Liver (tissue), 8 donors: ENCODE measurements at regions not wholly inside any gene's neighbourhood (a gene's known extent, or its start where the extent isn't known, plus 50 kb on each side); places are given as distances from the start of the nearest gene placed in this dataset.

Source experiments
- DNase-seq: peaks from one replicate; pipeline ENCODE4 v3.0.0-alpha.2; 2017; ENCODE audit warnings: low spot score
- H3K27ac ChIP-seq, 2 donors: one replicate each; pipeline ENCODE4 v1.7.0; 2013; ENCODE audit warnings: inconsistent platforms in 2 of 2, low read length in 2 of 2, control low read depth in 1 of 2, low read depth in 1 of 2, mild to moderate bottlenecking in 1 of 2
- H3K27me3 ChIP-seq, 4 donors: one replicate each; pipeline versions ENCODE4 v1.6.1 to v1.7.0; 2013; ENCODE audit warnings: low read length in 3 of 4, inconsistent platforms in 1 of 4, mild to moderate bottlenecking in 1 of 4, moderate library complexity in 1 of 4; ENCODE audit not compliant: control insufficient read depth in 4 of 4, insufficient read depth in 4 of 4
- H3K36me3 ChIP-seq, 4 donors: one replicate each; pipeline versions ENCODE4 v1.6.1 to v1.7.0; 2013; ENCODE audit warnings: low read length in 3 of 4, mild to moderate bottlenecking in 3 of 4, low read depth in 1 of 4, moderate library complexity in 1 of 4; ENCODE audit not compliant: control insufficient read depth in 4 of 4, insufficient read depth in 3 of 4
- H3K4me1 ChIP-seq, 4 donors: one replicate each; pipeline versions ENCODE4 v1.6.1 to v1.7.0; 2013; ENCODE audit warnings: low read length in 3 of 4, mild to moderate bottlenecking in 3 of 4, moderate library complexity in 1 of 4; ENCODE audit not compliant: control insufficient read depth in 4 of 4, insufficient read depth in 4 of 4
- H3K4me3 ChIP-seq, 3 donors: one replicate each; pipeline versions ENCODE4 v1.6.1 to v1.7.0; 2013; ENCODE audit warnings: low read length in 3 of 3, control low read depth in 1 of 3, low read depth in 1 of 3, mild to moderate bottlenecking in 1 of 3
- H3K9ac ChIP-seq, 2 donors: one replicate each; pipeline ENCODE4 v1.7.0; 2013; ENCODE audit warnings: low read length in 2 of 2, mild to moderate bottlenecking in 2 of 2, moderate library complexity in 2 of 2, control low read depth in 1 of 2, low read depth in 1 of 2
- H3K9me3 ChIP-seq, 4 donors: one replicate each; pipeline versions ENCODE4 v1.6.1 to v1.7.0; 2013; ENCODE audit warnings: low read length in 3 of 4; ENCODE audit not compliant: control insufficient read depth in 4 of 4
- ATF3 ChIP-seq: IDR thresholded peaks from 2 replicates; pipeline ENCODE4 v1.6.1; 2016; ENCODE audit warnings: antibody characterized with exemption
- CTCF ChIP-seq: fragments of 150-350 bp; IDR thresholded peaks from 2 replicates; pipeline ENCODE4 v1.5.1; 2017; ENCODE audit warnings: improper control_type of control experiment, low read depth, low read length; ENCODE audit not compliant: missing input control
- EGR1 ChIP-seq, 2 donors: IDR thresholded peaks; 2 replicates each; pipeline ENCODE4 v1.6.1; 2016 to 2018; ENCODE audit warnings: antibody characterized with exemption in 2 of 2, low read depth in 2 of 2
- FOXA1 ChIP-seq: IDR thresholded peaks from 2 replicates; pipeline ENCODE4 v1.6.1; 2016; ENCODE audit warnings: antibody characterized with exemption
- FOXA2 ChIP-seq: IDR thresholded peaks from 2 replicates; pipeline ENCODE4 v1.6.1; 2016; ENCODE audit warnings: antibody characterized with exemption
- GABPA ChIP-seq, 2 donors: IDR thresholded peaks in 1 of 2; conservative IDR thresholded peaks in 1 of 2; 2 replicates each; pipeline ENCODE4 v1.6.1; 2016; ENCODE audit warnings: antibody characterized with exemption in 2 of 2, mild to moderate bottlenecking in 1 of 2, moderate library complexity in 1 of 2
- HNF4A ChIP-seq, 2 donors: conservative IDR thresholded peaks; 2 replicates each; pipeline ENCODE4 v1.6.1; 2016; ENCODE audit warnings: antibody characterized with exemption in 2 of 2, mild to moderate bottlenecking in 2 of 2
- HNF4G ChIP-seq: IDR thresholded peaks from 2 replicates; pipeline ENCODE4 v1.6.1; 2016; ENCODE audit warnings: antibody characterized with exemption
- JUND ChIP-seq, 2 donors: IDR thresholded peaks; 2 replicates each; pipeline ENCODE4 v1.6.1; 2016; ENCODE audit warnings: antibody characterized with exemption in 2 of 2
- MAX ChIP-seq: IDR thresholded peaks from 2 replicates; pipeline ENCODE4 v1.6.1; 2016; ENCODE audit warnings: antibody characterized with exemption
- NR2F2 ChIP-seq: IDR thresholded peaks from 2 replicates; pipeline ENCODE4 v1.6.1; 2016; ENCODE audit warnings: antibody characterized with exemption
- RAD21 ChIP-seq, 2 donors: IDR thresholded peaks; 2 replicates each; pipeline ENCODE4 v1.6.1; 2016; ENCODE audit warnings: antibody characterized with exemption in 2 of 2, mild to moderate bottlenecking in 2 of 2
- REST ChIP-seq: IDR thresholded peaks from 2 replicates; pipeline ENCODE4 v1.6.1; 2016; ENCODE audit warnings: antibody characterized with exemption, mild to moderate bottlenecking
- RXRA ChIP-seq, 2 donors: IDR thresholded peaks; 2 replicates each; pipeline ENCODE4 v1.6.1; 2017 to 2018; ENCODE audit warnings: antibody characterized with exemption in 2 of 2, mild to moderate bottlenecking in 1 of 2
- SP1 ChIP-seq: IDR thresholded peaks from 2 replicates; pipeline ENCODE4 v1.6.1; 2018; ENCODE audit warnings: antibody characterized with exemption, mild to moderate bottlenecking
- TAF1 ChIP-seq: conservative IDR thresholded peaks from 2 replicates; pipeline ENCODE4 v1.6.1; 2016; ENCODE audit warnings: antibody characterized with exemption, mild to moderate bottlenecking
- YY1 ChIP-seq: IDR thresholded peaks from 2 replicates; pipeline ENCODE4 v1.6.1; 2016; ENCODE audit warnings: antibody characterized with exemption, mild to moderate bottlenecking
- WGBS: extraction: QIAGEN DNeasy Blood & Tissue Kit; methylation state at CpG from one replicate; pipeline ENCODE4 v1.1.7; 2013; 5-methylcytosine and 5-hydroxymethylcytosine counted together
- donor health status: healthy.
- donor health status: healthy.
- donor health status: healthy.
- donor health status: healthy.
- donor health status: healthy.

GRCh38 chr13:94925263-94925662 lies 212.9 kb upstream of the SOX21 start:
- H3K4me3 ChIP-seq, result no peak overlapping the region
- WGBS, result 65% methylated on average over 3 of the region's 3 CpGs
- no peaks in the 10 kb centered on the region for H3K9me3 ChIP-seq
- H3K36me3 ChIP-seq, result no peaks in the 10 kb centered on the region
- H3K27me3 ChIP-seq, result no peaks in the 10 kb centered on the region
- no peaks in the 10 kb centered on the region for H3K4me1 ChIP-seq
- H3K27ac ChIP-seq, result no peak overlapping the region
- DNase-seq, result no peak
- TF ChIP-seq NR2F2 (no peak), SP1 (no peak), FOXA1 (no peak), GABPA (IDR thresholded peaks at IDR 0.05 in 1 of 2, conservative IDR thresholded peaks at IDR 0.05 in 1 of 2) (no peak), HNF4A (conservative IDR thresholded peaks at IDR 0.05) (no peak), RXRA (IDR thresholded peaks at IDR 0.05) (no peak), CTCF (no peak), REST (no peak), TAF1 (no peak), YY1 (no peak), MAX (no peak), HNF4G (no peak), EGR1 (IDR thresholded peaks at IDR 0.05; ENCODE audit: low read depth in 2 of 2) (no peak), JUND (IDR thresholded peaks at IDR 0.05) (no peak)
- H3K9ac ChIP-seq, result no peak overlapping the region

- no peaks in the 10 kb centered on the region for H3K4me1 ChIP-seq
- DNase-seq, result no peak
- TF ChIP-seq HNF4G, result no peak
- no peak overlapping the region for H3K9ac ChIP-seq
- no peaks in the 10 kb centered on the region for H3K27me3 ChIP-seq
- H3K9me3 ChIP-seq, result no peaks in the 10 kb centered on the region
- no peak overlapping the region for H3K27ac ChIP-seq
- WGBS, result 27% methylated on average over 4 of the region's 4 CpGs
- no peak overlapping the region for H3K4me3 ChIP-seq
- H3K36me3 ChIP-seq, result no peaks in the 10 kb centered on the region
Observed at GRCh38 chr13:94921181-94921580, 208.8 kb upstream of the SOX21 start.

GRCh38 chr13:94920578-94920977 lies 208.2 kb upstream of the SOX21 start:
- WGBS, result 84% methylated on average over 2 of the region's 2 CpGs
- H3K27ac ChIP-seq, result no peak overlapping the region
- DNase-seq, result no peak
- H3K4me3 ChIP-seq, result no peak overlapping the region
- H3K27me3 ChIP-seq, result no peaks in the 10 kb centered on the region
- H3K4me1 ChIP-seq, result no peaks in the 10 kb centered on the region
- H3K36me3 ChIP-seq, result no peaks in the 10 kb centered on the region
- H3K9ac ChIP-seq, result no peak overlapping the region
- H3K9me3 ChIP-seq, result no peaks in the 10 kb centered on the region
- TF ChIP-seq FOXA1 (no peak), JUND (IDR thresholded peaks at IDR 0.05) (no peak), SP1 (no peak), REST (no peak), HNF4G (no peak), CTCF (no peak), GABPA (IDR thresholded peaks at IDR 0.05 in 1 of 2, conservative IDR thresholded peaks at IDR 0.05 in 1 of 2) (no peak), RAD21 (IDR thresholded peaks at IDR 0.05) (no peak), YY1 (no peak), FOXA2 (no peak), ATF3 (no peak), HNF4A (conservative IDR thresholded peaks at IDR 0.05) (no peak)
